GM12878 (cell line): ENCODE measurements at regions not wholly inside any gene's neighbourhood (a gene's known extent, or its start where the extent isn't known, plus 50 kb on each side); places are given as distances from the start of the nearest gene placed in this dataset.

Source experiments
- ATAC-seq: fragments of 200-7000 bp; cut with Tn5 transposase; 3 replicates; pipeline ENCODE4 v1.9.1; 2020; ENCODE audit warnings: mild to moderate bottlenecking, moderate library complexity
- BruUV-seq: library from RNA; stranded (reverse); fragments of 400-500 nt; replicated peaks from 2 replicates; lab custom pipeline; 2021; lab: Mats Ljungman, UMichigan
- CTCF ChIA-PET: fragments of 300-600 bp; sonication (Branson Sonifier 250); formaldehyde crosslinking; extraction: SDS; loops from one replicate; lab custom pipeline; 2021; ENCODE audit warnings: inconsistent platforms; lab: Yijun Ruan, JAX
- POLR2A ChIA-PET: fragments of 350-600 bp; formaldehyde crosslinking; extraction: SDS; loops from one replicate; lab custom pipeline; 2021; ENCODE audit warnings: inconsistent platforms; lab: Charles Lee
- RAD21 ChIA-PET: fragments of 300-600 bp; sonication (Branson Sonifier 250); formaldehyde crosslinking; loops from one replicate; lab custom pipeline; 2023; ENCODE audit warnings: antibody characterized with exemption; ENCODE audit not compliant: unreplicated experiment; lab: Charles Lee
- SMC1A ChIA-PET: fragments of 300-600 bp; sonication (Branson Sonifier 250); formaldehyde crosslinking; loops from one replicate; lab custom pipeline; 2023; ENCODE audit not compliant: unreplicated experiment, uncharacterized antibody; lab: Charles Lee
- DNase-seq: peaks from one replicate; pipeline ENCODE4 v3.0.0-alpha.2; 2011; ENCODE audit warnings: low read depth, low spot score
- FAIRE-seq: peaks from 3 replicates; lab custom pipeline; 2011; peaks lifted over from hg19 to GRCh38; lab: Jason Lieb, UNC
- H2AFZ ChIP-seq: 2 replicates; pipeline ENCODE4 v1.6.0; 2011; ENCODE audit warnings: low read depth, low read length, control low read depth; ENCODE audit not compliant: control insufficient read depth
- H3K27ac ChIP-seq: 2 replicates; pipeline ENCODE4 v1.5.1; 2011; ENCODE audit warnings: control low read depth; ENCODE audit not compliant: control insufficient read depth, insufficient read depth
- H3K27me3 ChIP-seq, 2 experiments: replicated peaks in 1 of 2; 2 replicates each; pipeline versions ENCODE4 v1.6.0 to v1.6.1; 2011; ENCODE audit warnings: low read length in 1 of 2; ENCODE audit not compliant: control insufficient read depth in 2 of 2, insufficient read depth in 2 of 2
- H3K36me3 ChIP-seq, 2 experiments: 2 replicates each; pipeline ENCODE4 v1.5.1; 2011; ENCODE audit warnings: low read length in 1 of 2; ENCODE audit not compliant: control insufficient read depth in 2 of 2, insufficient read depth in 2 of 2
- H3K4me1 ChIP-seq: 2 replicates; pipeline ENCODE4 v1.6.1; 2011; ENCODE audit warnings: mild to moderate bottlenecking, low read length, moderate library complexity, mixed read lengths; ENCODE audit not compliant: control insufficient read depth, insufficient read depth
- H3K4me2 ChIP-seq: 2 replicates; pipeline ENCODE4 v1.6.0; 2011; ENCODE audit warnings: control low read depth; ENCODE audit not compliant: control insufficient read depth, insufficient read depth
- H3K4me3 ChIP-seq: fragments of 200-600 bp; sonication (generic); 2 replicates; pipeline ENCODE4 v1.5.1; 2016
- H3K79me2 ChIP-seq: 2 replicates; pipeline ENCODE4 v1.6.0; 2011; ENCODE audit warnings: low read length; ENCODE audit not compliant: control insufficient read depth, insufficient read depth
- H3K9ac ChIP-seq: 2 replicates; pipeline ENCODE4 v1.8.0; 2011; ENCODE audit warnings: low read length, control low read depth, mixed read lengths; ENCODE audit not compliant: control insufficient read depth, insufficient read depth
- H3K9me3 ChIP-seq: replicated peaks from 3 replicates; pipeline ENCODE4 v1.5.1; 2011; ENCODE audit warnings: mild to moderate bottlenecking, low read length; ENCODE audit not compliant: control insufficient read depth, insufficient read depth
- H4K20me1 ChIP-seq: 2 replicates; pipeline ENCODE4 v1.6.0; 2011; ENCODE audit not compliant: control insufficient read depth, insufficient read depth
- FOXK2 ChIP-seq: fragments of 450-650 bp; IDR thresholded peaks from 2 replicates; pipeline ENCODE4 v1.6.1; 2017; ENCODE audit warnings: mild to moderate bottlenecking, moderate library complexity
- HDAC2 ChIP-seq: fragments of 200-600 bp; sonication (generic); IDR thresholded peaks from 2 replicates; pipeline ENCODE4 v1.6.1; 2017
- IKZF2 ChIP-seq, 2 experiments: fragments of 450-650 bp; IDR thresholded peaks; 2 replicates each; pipeline ENCODE4 v1.6.1; 2017; ENCODE audit warnings: mild to moderate bottlenecking in 2 of 2, moderate library complexity in 2 of 2
- KAT2A ChIP-seq: conservative IDR thresholded peaks from 2 replicates; pipeline ENCODE4 v1.6.1; 2011; ENCODE audit warnings: low read depth, low read length; ENCODE audit not compliant: control insufficient read depth
- MYC ChIP-seq: IDR thresholded peaks from 2 replicates; pipeline ENCODE4 v1.6.1; 2011; ENCODE audit warnings: mild to moderate bottlenecking, low read length, moderate library complexity, inconsistent platforms; ENCODE audit not compliant: insufficient read depth, insufficient replicate concordance, insufficient read length, severe bottlenecking
- NFIC ChIP-seq: IDR thresholded peaks from 2 replicates; pipeline ENCODE4 v1.6.1; 2012; ENCODE audit warnings: low read depth, mild to moderate bottlenecking, inconsistent platforms, low read length, moderate library complexity
- NFYB ChIP-seq: IDR thresholded peaks from 2 replicates; pipeline ENCODE4 v1.6.1; 2011; ENCODE audit warnings: low read depth, mild to moderate bottlenecking, low read length, improper control_type of control experiment, moderate library complexity; ENCODE audit not compliant: insufficient read depth
- PAX5 ChIP-seq: IDR thresholded peaks from 2 replicates; pipeline ENCODE4 v1.6.1; 2011; ENCODE audit warnings: low read depth, low read length, borderline replicate concordance
- RCOR1 ChIP-seq: conservative IDR thresholded peaks from 2 replicates; pipeline ENCODE4 v1.6.1; 2012; ENCODE audit warnings: low read depth, low read length, improper control_type of control experiment
- SREBF2 ChIP-seq: IDR thresholded peaks from 2 replicates; pipeline ENCODE4 v1.6.1; 2012; ENCODE audit warnings: mild to moderate bottlenecking, low read length
- TCF3 ChIP-seq: IDR thresholded peaks from 2 replicates; pipeline ENCODE4 v1.6.1; 2012; ENCODE audit warnings: low read depth, mild to moderate bottlenecking, low read length, borderline replicate concordance; ENCODE audit not compliant: insufficient read depth
- WGBS: methylation state at CpG from one replicate; pipeline ENCODE4 v1.1.6; 2016; ENCODE audit warnings: low lambda C conversion rate; ENCODE audit not compliant: insufficient replicate concordance, insufficient coverage; ENCODE audit errors: missing lambda C conversion rate; 5-methylcytosine and 5-hydroxymethylcytosine counted together
- in situ Hi-C: fragments of 300-500 bp; cut with MboI; formaldehyde crosslinking; loops from 9 replicates; pipeline ENCODE4 v1.14.3; 2018; ENCODE audit warnings: mixed read lengths
- intact Hi-C: fragments of 100-400 bp; cut with micrococcal nuclease; formaldehyde crosslinking; loops from one replicate; pipeline ENCODE4 v1.14.2; 2022; ENCODE audit not compliant: unreplicated experiment
- TF ChIP-seq, protein P1 (sequence below): IDR thresholded peaks from 2 replicates; pipeline ENCODE4 v1.6.1; 2011; ENCODE audit warnings: borderline replicate concordance, low read depth, mild to moderate bottlenecking, moderate library complexity, low read length; ENCODE audit not compliant: insufficient read depth, poor library complexity, severe bottlenecking

DNA sequence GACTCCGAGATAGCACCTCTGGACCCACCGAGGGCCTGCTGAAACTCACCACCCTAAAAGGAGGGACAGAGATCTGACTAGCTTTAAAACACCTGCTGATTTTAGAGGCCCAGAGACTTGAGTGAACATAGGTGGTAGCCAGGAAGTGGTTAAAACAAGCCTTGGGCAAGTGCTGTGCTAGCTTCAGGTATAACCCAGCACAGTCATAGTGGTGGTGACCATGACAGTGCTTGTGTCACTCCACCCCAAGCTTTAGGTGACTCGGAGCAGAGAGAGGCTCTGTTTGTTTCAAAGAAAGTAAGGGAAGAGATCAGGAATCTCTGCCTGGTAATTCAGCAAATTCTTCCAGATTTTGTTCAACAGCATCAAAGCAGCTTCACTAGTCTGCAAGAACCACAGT is 641.1 kb upstream of the BCHE start:
- Histone ChIP-seq H3K4me1 (no peaks in the 10 kb centered on the region), H3K79me2 (no peaks in the 10 kb centered on the region), H4K20me1 (no peaks in the 10 kb centered on the region), H3K27me3 (no peaks in the 10 kb centered on the region), H2AFZ (no peak overlapping the region), H3K9me3 (no peaks in the 10 kb centered on the region), H3K27ac (no peak overlapping the region), H3K9ac (no peak overlapping the region), H3K36me3 (no peaks in the 10 kb centered on the region), H3K4me3 (no peak overlapping the region), H3K4me2 (no peak overlapping the region)
- intact Hi-C loops (no loop called here), in situ Hi-C loops (no loop called here)
- ChIA-PET RAD21 (no interaction called here), POLR2A (no interaction called here), SMC1A (interaction anchor here (1.1 to 1.4 kb wide), 3 partner anchors 10 to 72 kb away, joined by 3 to 4 read pairs (median 3); no protein-coding TSS in a partner anchor), CTCF (no interaction called here)
- FAIRE-seq (no peak), DNase-seq (no peak), ATAC-seq (peak; percentile 80)
- TF ChIP-seq KAT2A (no peak), FOXK2 (no peak), PAX5 (no peak), MYC (no peak), NFIC (no peak), SREBF2 (no peak), RCOR1 (no peak), TCF3 (no peak), IKZF2 (IDR thresholded peaks at IDR 0.05) (no peak), NFYB (no peak), HDAC2 (no peak)
- TF ChIP-seq, protein P1, sequence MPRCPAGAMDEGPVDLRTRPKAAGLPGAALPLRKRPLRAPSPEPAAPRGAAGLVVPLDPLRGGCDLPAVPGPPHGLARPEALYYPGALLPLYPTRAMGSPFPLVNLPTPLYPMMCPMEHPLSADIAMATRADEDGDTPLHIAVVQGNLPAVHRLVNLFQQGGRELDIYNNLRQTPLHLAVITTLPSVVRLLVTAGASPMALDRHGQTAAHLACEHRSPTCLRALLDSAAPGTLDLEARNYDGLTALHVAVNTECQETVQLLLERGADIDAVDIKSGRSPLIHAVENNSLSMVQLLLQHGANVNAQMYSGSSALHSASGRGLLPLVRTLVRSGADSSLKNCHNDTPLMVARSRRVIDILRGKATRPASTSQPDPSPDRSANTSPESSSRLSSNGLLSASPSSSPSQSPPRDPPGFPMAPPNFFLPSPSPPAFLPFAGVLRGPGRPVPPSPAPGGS: no peak
- 20% methylated on average over 3 of the region's 3 CpGs for WGBS
- BruUV-seq: no TSS peak
